Erythroblast (primary cell): ENCODE measurements at regions not wholly inside any gene's neighbourhood (a gene's known extent, or its start where the extent isn't known, plus 50 kb on each side); places are given as distances from the start of the nearest gene placed in this dataset.

Source experiments
- GATA1 ChIP-seq: IDR thresholded peaks from 2 replicates; pipeline ENCODE4 v1.6.1; 2011; ENCODE audit warnings: low read depth, mild to moderate bottlenecking, control low read depth, low read length, moderate library complexity
- POLR2A ChIP-seq: IDR thresholded peaks from 2 replicates; pipeline ENCODE4 v1.6.1; 2011; ENCODE audit warnings: mild to moderate bottlenecking, low read length

- no peak for TF ChIP-seq POLR2A
- TF ChIP-seq GATA1, result no peak
Observed at GRCh38 chr2:30078521-30078920, 68.3 kb upstream of the YPEL5 start.
